ENCODE measurements at regions not wholly inside any gene's neighbourhood (a gene's known extent, or its start where the extent isn't known, plus 50 kb on each side); places are given as distances from the start of the nearest gene placed in this dataset.
A peak's percentile ranks its signal among the peaks of the same experiment; 100 is the strongest.

DNA sequence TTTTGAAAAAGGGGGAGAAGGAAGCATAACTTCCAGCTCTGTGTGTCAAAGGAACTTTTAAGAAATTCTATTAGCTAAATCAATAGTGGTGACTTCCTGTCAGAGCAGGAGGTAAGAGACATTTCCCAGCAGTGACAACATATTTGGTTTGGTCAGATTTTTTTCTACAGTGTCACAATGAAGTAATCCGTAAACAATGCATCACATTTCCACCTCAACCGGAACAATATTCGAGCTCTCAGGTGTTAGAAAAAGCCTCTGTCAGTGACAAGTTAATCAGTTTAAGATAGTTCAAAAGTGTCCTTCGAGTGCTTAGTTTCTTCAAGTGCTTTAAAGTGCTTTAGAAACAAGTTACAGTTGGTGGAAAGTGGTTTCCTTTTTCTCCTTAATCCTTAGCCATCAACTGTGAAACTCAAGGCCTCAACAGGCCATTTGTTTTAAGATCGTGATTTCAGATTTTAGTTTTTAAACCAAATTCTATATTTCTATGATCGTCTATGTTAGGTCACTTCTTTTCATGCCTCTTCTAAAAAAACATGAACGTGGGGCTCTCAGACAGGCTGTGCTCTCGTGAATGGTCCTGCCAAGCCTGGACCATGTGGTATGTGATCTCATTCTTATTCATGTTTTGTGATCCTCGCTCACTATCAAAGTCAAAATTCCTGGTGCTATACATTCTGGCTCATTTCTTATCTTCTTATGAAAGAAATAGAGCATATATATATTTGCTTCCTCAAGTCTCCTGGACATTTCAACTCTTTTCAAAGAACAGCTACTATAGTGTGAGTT is 181.9 kb upstream of the HMHB1 start:
- Histone ChIP-seq H2AFZ (ENCODE audit: low read length) (0 out of 2 replicates have a peak overlapping the region, but pooled peaks have one; percentile 11), H4K91ac (replicated peaks; ENCODE audit: insufficient read length, low read length) (no peak overlapping the region), H2BK5ac (ENCODE audit: low read depth, low read length) (no peak overlapping the region), H3K14ac (ENCODE audit: insufficient read length) (no peak overlapping the region), H3K23me2 (ENCODE audit: low read depth, low read length) (no peaks in the 10 kb centered on the region), H3K27ac (ENCODE audit: low read depth, low read length) (no peak overlapping the region), H3K23ac (ENCODE audit: insufficient read length) (no peak overlapping the region), H3K18ac (ENCODE audit: extremely low read depth, low read length) (no peak overlapping the region), H3K4me2 (ENCODE audit: insufficient read depth in 1 of 2, low read depth in 2 of 2, low read length in 2 of 2) (no peak overlapping the region), H3K79me2 (ENCODE audit: control insufficient read depth in 1 of 2, insufficient read depth in 2 of 2, low read length in 2 of 2) (no peaks in the 10 kb centered on the region), H2BK120ac (replicated peaks; ENCODE audit: low read depth, low read length) (no peak overlapping the region), H3K4ac (replicated peaks; ENCODE audit: insufficient read length, low read depth, low read length) (no peak overlapping the region), H3K56ac (replicated peaks; ENCODE audit: insufficient read length, low read depth, low read length) (no peak overlapping the region), H2BK15ac (ENCODE audit: low read length) (no peak overlapping the region), H3K4me1 (replicated peaks in 1 of 4; ENCODE audit: control insufficient read depth in 3 of 4, insufficient read depth in 4 of 4, low read length in 3 of 4) (no peaks in the 10 kb centered on the region), H3K79me1 (ENCODE audit: low read depth, low read length) (no peaks in the 10 kb centered on the region), H3K27me3 (replicated peaks in 1 of 4; ENCODE audit: control insufficient read depth in 3 of 4, extremely low read depth in 1 of 4, insufficient read depth in 3 of 4, low read length in 3 of 4) (no peaks in the 10 kb centered on the region), H2BK12ac (ENCODE audit: low read depth, low read length) (no peak overlapping the region), H3K36me3 (ENCODE audit: control insufficient read depth in 2 of 4, insufficient read depth in 4 of 4, low read length in 3 of 4) (no peaks in the 10 kb centered on the region), H4K8ac (ENCODE audit: extremely low read depth, insufficient read depth, low read length) (no peak overlapping the region), H2BK20ac (ENCODE audit: low read length) (no peak overlapping the region), H3K4me3 (ENCODE audit: extremely low read depth in 1 of 4, insufficient read depth in 2 of 4, low read depth in 3 of 4, low read length in 4 of 4) (no peak overlapping the region), H4K5ac (ENCODE audit: insufficient read length, low read depth, low read length) (no peak overlapping the region), H2AK5ac (ENCODE audit: low read depth, low read length) (no peak overlapping the region), H4K20me1 (replicated peaks in 1 of 2; ENCODE audit: control insufficient read depth in 1 of 2, insufficient read depth in 2 of 2, low read length in 2 of 2) (no peaks in the 10 kb centered on the region), H3K9ac (replicated peaks in 1 of 4; ENCODE audit: extremely low read depth in 1 of 4, low read depth in 3 of 4, low read length in 3 of 4) (no peak overlapping the region), H3K9me3 (ENCODE audit: insufficient read depth in 2 of 2, low read depth in 1 of 2, low read length in 1 of 2) (no peaks in the 10 kb centered on the region)
- CTCF ChIA-PET (ENCODE audit: partially characterized antibody): interaction anchor here (0.7 to 1.0 kb wide), 4 partner anchors 46 to 367 kb away, joined by 3 to 4 read pairs (median 3); no protein-coding TSS in a partner anchor
- 84% methylated on average over 9 of the region's 9 CpGs; no CpG with 5 or more reads in 1 of the 2 experiments for WGBS, 2 experiments (ENCODE audit: extremely low coverage in 1 of 2, insufficient coverage in 1 of 2, insufficient read length in 1 of 2, insufficient replicate concordance in 2 of 2, low coverage in 1 of 2, low lambda C conversion rate in 2 of 2, missing lambda C conversion rate in 1 of 2)
- DNase-seq (ENCODE audit: low read depth in 1 of 2, low spot score in 2 of 2): no peak
- no peak for FAIRE-seq
- POLR2A ChIA-PET (ENCODE audit: partially characterized antibody): no interaction called here
- TF ChIP-seq ZNF274 (IDR thresholded peaks at IDR 0.05; ENCODE audit: borderline replicate concordance, extremely low read depth, low read length): no peak
- no peak for TF ChIP-seq SUZ12 (IDR thresholded peaks at IDR 0.05; ENCODE audit: low read length)
- no peak for TF ChIP-seq FOSL1 (IDR thresholded peaks at IDR 0.05; ENCODE audit: insufficient read depth, low read depth, low read length)
- TF ChIP-seq, protein P1, sequence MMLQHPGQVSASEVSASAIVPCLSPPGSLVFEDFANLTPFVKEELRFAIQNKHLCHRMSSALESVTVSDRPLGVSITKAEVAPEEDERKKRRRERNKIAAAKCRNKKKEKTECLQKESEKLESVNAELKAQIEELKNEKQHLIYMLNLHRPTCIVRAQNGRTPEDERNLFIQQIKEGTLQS (IDR thresholded peaks at IDR 0.05; ENCODE audit: insufficient read depth, low read depth, low read length): no peak
